Common myeloid progenitor, CD34-positive (primary cell): ENCODE measurements at regions not wholly inside any gene's neighbourhood (a gene's known extent, or its start where the extent isn't known, plus 50 kb on each side); places are given as distances from the start of the nearest gene placed in this dataset.

Source experiments
- CTCF ChIA-PET: fragments of 350-600 bp; sonication (Branson Sonifier 250); formaldehyde crosslinking; loops from one replicate; lab custom pipeline; 2021; ENCODE audit warnings: antibody characterized with exemption; lab: Charles Lee
- POLR2A ChIA-PET: fragments of 350-600 bp; sonication (Branson Sonifier 250); formaldehyde crosslinking; loops from one replicate; lab custom pipeline; 2021; ENCODE audit warnings: antibody characterized with exemption; lab: Charles Lee
- DNase-seq, 3 donors: peaks; one replicate each; pipeline versions ENCODE4 v3.0.0 to v3.0.0-alpha.2; 2013
- H3K27ac ChIP-seq, 2 experiments: 1 replicate in 1 of 2; 2 replicates in 1 of 2; pipeline ENCODE4 v1.7.0; 2013; ENCODE audit warnings: inconsistent platforms in 2 of 2, low read length in 2 of 2, mild to moderate bottlenecking in 2 of 2, low read depth in 1 of 2, moderate library complexity in 1 of 2; ENCODE audit not compliant: severe bottlenecking in 2 of 2, insufficient read depth in 1 of 2, poor library complexity in 1 of 2
- H3K27me3 ChIP-seq, 5 experiments: replicated peaks in 2 of 5; 1 replicate in 3 of 5; 2 replicates in 2 of 5; pipeline versions ENCODE4 v1.6.1 to v1.7.0; 2013; ENCODE audit warnings: low read length in 4 of 5, mild to moderate bottlenecking in 2 of 5, moderate library complexity in 2 of 5, inconsistent platforms in 1 of 5; ENCODE audit not compliant: insufficient read depth in 5 of 5, control insufficient read depth in 4 of 5
- H3K36me3 ChIP-seq, 4 experiments: 1 replicate in 2 of 4; 2 replicates in 2 of 4; pipeline versions ENCODE4 v1.6.1 to v1.7.0; 2013; ENCODE audit warnings: low read length in 3 of 4, control low read depth in 1 of 4, mild to moderate bottlenecking in 1 of 4; ENCODE audit not compliant: control insufficient read depth in 4 of 4, insufficient read depth in 4 of 4
- H3K4me1 ChIP-seq, 4 experiments: 1 replicate in 3 of 4; 2 replicates in 1 of 4; pipeline versions ENCODE4 v1.6.1 to v1.7.1; 2013; ENCODE audit warnings: low read length in 3 of 4, mild to moderate bottlenecking in 3 of 4, control low read depth in 1 of 4, inconsistent platforms in 1 of 4, moderate library complexity in 1 of 4; ENCODE audit not compliant: control insufficient read depth in 4 of 4, insufficient read depth in 4 of 4; ENCODE audit errors: control extremely low read depth in 1 of 4
- H3K4me3 ChIP-seq, 7 experiments: 1 replicate in 4 of 7; 2 replicates in 3 of 7; pipeline versions ENCODE4 v1.5.1 to v1.7.0; 2013; ENCODE audit warnings: mild to moderate bottlenecking in 7 of 7, low read length in 6 of 7, moderate library complexity in 6 of 7, inconsistent platforms in 2 of 7, low read depth in 2 of 7, control low read depth in 1 of 7; ENCODE audit not compliant: insufficient read depth in 4 of 7, control insufficient read depth in 1 of 7; ENCODE audit errors: extremely low read depth in 1 of 7
- H3K9me3 ChIP-seq, 5 experiments: 1 replicate in 4 of 5; 2 replicates in 1 of 5; pipeline versions ENCODE4 v1.6.1 to v1.7.1; 2013; ENCODE audit warnings: low read length in 4 of 5, mild to moderate bottlenecking in 2 of 5, inconsistent platforms in 1 of 5, low read depth in 1 of 5, moderate library complexity in 1 of 5; ENCODE audit not compliant: control insufficient read depth in 4 of 5, insufficient read depth in 2 of 5; ENCODE audit errors: control extremely low read depth in 1 of 5
- WGBS: methylation state at CpG from one replicate; pipeline ENCODE4 v1.1.5; 2013; ENCODE audit not compliant: insufficient coverage; 5-methylcytosine and 5-hydroxymethylcytosine counted together

GRCh38 chr5:74141053-74141452, 499.5 kb downstream of the ENC1 start:
- no peak overlapping the region for H3K4me3 ChIP-seq
- no peak overlapping the region for H3K27ac ChIP-seq
- no peaks in the 10 kb centered on the region for H3K9me3 ChIP-seq
- H3K4me1 ChIP-seq = peaks cover 0 to 7% (median 1%) of the 10 kb centered on the region in 4 experiments
- ChIA-PET POLR2A (no interaction called here), CTCF (no interaction called here)
- no peaks in the 10 kb centered on the region for H3K27me3 ChIP-seq
- H3K36me3 ChIP-seq = no peaks in the 10 kb centered on the region
- WGBS = 80% methylated on average over 1 of the region's 4 CpGs
- DNase-seq = no peak

DNA sequence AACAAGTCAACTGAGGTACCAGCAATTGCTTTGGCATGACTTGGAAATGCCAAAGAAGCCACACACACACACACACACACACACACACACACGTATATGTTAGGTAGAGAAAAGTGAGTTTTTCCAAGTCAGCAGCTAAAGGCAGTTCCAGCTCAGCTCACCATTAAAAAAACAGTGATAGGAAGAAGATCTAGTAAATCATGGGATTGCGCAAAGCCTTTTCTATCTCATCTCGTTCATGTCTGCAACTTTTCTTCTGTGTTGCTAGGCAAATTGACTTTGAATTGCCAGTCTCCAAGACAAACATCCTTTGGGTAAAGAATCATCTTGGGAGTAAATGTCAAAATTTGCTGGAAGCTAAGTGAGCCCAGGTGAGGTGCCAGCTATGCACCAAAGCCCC, 500.1 kb downstream of the ENC1 start:
- peaks cover 0 to 7% (median 1%) of the 10 kb centered on the region in 4 experiments for H3K4me1 ChIP-seq
- 89% methylated on average over 2 of the region's 3 CpGs for WGBS
- POLR2A ChIA-PET = no interaction called here
- CTCF ChIA-PET = no interaction called here
- H3K27me3 ChIP-seq = no peaks in the 10 kb centered on the region
- DNase-seq = no peak
- no peak overlapping the region for H3K27ac ChIP-seq
- no peaks in the 10 kb centered on the region for H3K36me3 ChIP-seq
- H3K4me3 ChIP-seq = no peak overlapping the region
- H3K9me3 ChIP-seq = no peaks in the 10 kb centered on the region

- Histone ChIP-seq H3K27me3 (no peaks in the 10 kb centered on the region), H3K36me3 (no peaks in the 10 kb centered on the region), H3K27ac (no peak overlapping the region), H3K4me3 (no peak overlapping the region), H3K4me1 (peaks cover 0 to 7% (median 1%) of the 10 kb centered on the region in 4 experiments), H3K9me3 (no peaks in the 10 kb centered on the region)
- POLR2A ChIA-PET = no interaction called here
- CTCF ChIA-PET = no interaction called here
- DNase-seq = no peak
- WGBS = 98% methylated on average over 6 of the region's 6 CpGs
These were observed 500.9 kb downstream of the ENC1 start for GRCh38 chr5:74139589-74139988.

DNA sequence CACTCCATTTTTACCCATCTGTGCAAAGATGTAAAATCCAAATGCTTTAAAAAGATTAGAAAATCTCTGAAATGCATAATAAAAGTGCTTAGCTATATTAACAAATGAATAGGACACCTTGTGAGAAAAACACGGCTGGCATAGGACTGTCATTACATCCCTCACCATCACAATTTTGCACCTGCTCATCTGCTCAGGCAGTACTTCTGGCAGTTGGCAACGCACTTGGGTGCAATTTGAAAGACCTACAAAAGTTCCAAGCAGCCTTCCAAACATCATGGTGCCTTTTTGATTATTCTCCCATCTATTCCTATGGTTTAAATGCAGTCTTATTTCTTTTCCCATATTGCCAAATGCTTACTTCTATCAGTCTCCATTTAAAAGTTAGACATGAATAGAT, 501.8 kb downstream of the ENC1 start:
- DNase-seq = no peak
- Histone ChIP-seq H3K4me1 (peaks cover 0 to 7% (median 1%) of the 10 kb centered on the region in 4 experiments), H3K36me3 (no peaks in the 10 kb centered on the region), H3K27ac (no peak overlapping the region), H3K4me3 (no peak overlapping the region), H3K27me3 (no peaks in the 10 kb centered on the region), H3K9me3 (no peaks in the 10 kb centered on the region)
- whole genome bisulfite sequencing = 81% methylated on average over 2 of the region's 2 CpGs
- ChIA-PET POLR2A (no interaction called here), CTCF (no interaction called here)

- Histone ChIP-seq H3K36me3 (no peaks in the 10 kb centered on the region), H3K4me3 (no peak overlapping the region), H3K27me3 (no peaks in the 10 kb centered on the region), H3K9me3 (no peaks in the 10 kb centered on the region), H3K4me1 (no peaks in the 10 kb centered on the region), H3K27ac (no peak overlapping the region)
- CTCF ChIA-PET = no interaction called here
- no peak for DNase-seq
- POLR2A ChIA-PET = no interaction called here
- WGBS = 83% methylated on average over 2 of the region's 2 CpGs
These were observed 504.2 kb downstream of the ENC1 start for GRCh38 chr5:74136276-74136825.

DNA sequence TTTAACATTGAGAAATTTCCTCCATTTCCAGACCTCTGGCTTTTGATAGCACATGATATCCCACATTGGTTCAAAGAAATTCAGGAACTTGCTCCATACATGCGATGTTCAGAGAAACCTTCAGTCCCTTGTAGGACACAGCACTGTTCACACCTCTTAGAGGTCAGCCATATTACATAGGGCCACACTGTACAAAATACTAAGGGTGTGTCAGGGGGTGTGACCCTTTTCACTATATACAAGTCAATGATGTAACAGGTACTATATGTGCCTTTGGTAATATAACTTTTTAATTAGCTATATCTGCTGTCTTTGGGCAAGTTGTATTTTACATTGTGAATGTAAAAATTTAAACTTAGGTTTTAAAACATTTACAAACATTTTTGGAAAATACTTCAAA, 505.5 kb downstream of the ENC1 start:
- Histone ChIP-seq H3K9me3 (no peaks in the 10 kb centered on the region), H3K4me3 (no peak overlapping the region), H3K4me1 (no peaks in the 10 kb centered on the region), H3K27me3 (no peaks in the 10 kb centered on the region), H3K27ac (no peak overlapping the region), H3K36me3 (no peaks in the 10 kb centered on the region)
- CTCF ChIA-PET = no interaction called here
- DNase-seq = no peak
- POLR2A ChIA-PET = no interaction called here
- WGBS = no CpG with 5 or more reads among the region's 1 CpG

- Histone ChIP-seq H3K9me3 (no peaks in the 10 kb centered on the region), H3K27me3 (no peaks in the 10 kb centered on the region), H3K4me3 (no peak overlapping the region), H3K4me1 (peaks cover 0 to 6% (median 3%) of the 10 kb centered on the region in 4 experiments), H3K27ac (no peak overlapping the region), H3K36me3 (no peaks in the 10 kb centered on the region)
- CTCF ChIA-PET = interaction anchor here (0.7 to 1.1 kb wide), 2 partner anchors 16 to 517 kb away, joined by 3 read pairs; no protein-coding TSS in a partner anchor
- POLR2A ChIA-PET = no interaction called here
- 96% methylated on average over 4 of the region's 4 CpGs for WGBS
- no peak for DNase-seq
These were observed 506.5 kb downstream of the ARHGEF28 start for GRCh38 chr5:74132485-74132884.
